Right hindlimb (tissue), 1 donor: ENCODE measurements at regions not wholly inside any gene's neighbourhood (a gene's known extent, or its start where the extent isn't known, plus 50 kb on each side); places are given as distances from the start of the nearest gene placed in this dataset.
"Not testable (repeated sequence)": the region's sequence is repeated elsewhere in the genome, so short reads cannot be mapped to it uniquely, and the experiment has no call there.

Source experiments
- DNase-seq: peaks from one replicate; pipeline ENCODE4 v3.0.0-alpha.2; 2018

DNA sequence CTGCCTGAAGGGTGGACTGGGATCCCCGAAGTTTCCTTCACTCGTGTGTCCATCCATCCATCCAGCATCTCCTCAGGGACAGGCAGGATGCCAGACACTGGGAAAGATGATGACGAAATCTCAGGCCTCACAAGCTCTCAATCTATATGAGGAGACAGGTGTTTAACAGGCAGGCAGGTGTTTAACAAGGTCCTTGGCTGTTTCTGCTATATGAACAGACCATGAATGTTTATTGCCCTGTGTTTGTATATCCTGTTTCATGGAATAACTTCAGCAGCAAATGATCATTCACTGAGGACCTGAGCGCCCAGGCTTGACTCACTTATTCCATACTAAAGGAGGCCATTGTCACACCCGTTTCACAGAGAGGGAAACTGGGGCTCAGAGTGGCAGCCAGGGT, 685.8 kb upstream of the HS6ST1 start:
- DNase-seq, result no peak

GRCh38 chr2:129004940-129005490, 686.3 kb upstream of the HS6ST1 start:
- no peak for DNase-seq

GRCh38 chr2:129006135-129006886, 687.6 kb upstream of the HS6ST1 start:
- no peak for DNase-seq

DNA sequence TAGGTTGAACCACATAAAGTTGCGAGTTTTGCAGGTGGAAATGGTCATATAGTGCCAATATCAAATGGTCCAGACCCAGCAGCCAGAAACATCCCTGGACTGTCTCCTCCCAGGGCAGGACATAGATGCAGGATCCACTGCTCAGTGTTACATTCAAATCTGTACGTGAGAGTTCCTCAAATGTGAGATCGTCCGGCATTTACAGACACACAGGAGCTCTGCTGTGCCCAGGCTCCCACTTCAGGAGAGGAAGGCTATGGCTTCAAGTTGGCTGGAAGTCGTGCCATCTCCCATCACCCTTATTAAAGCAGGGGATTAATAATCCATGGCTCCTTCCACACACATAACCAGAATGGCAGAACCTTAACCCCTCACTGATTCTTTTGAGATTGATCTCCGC, 688.2 kb upstream of the HS6ST1 start:
- DNase-seq, result no peak

DNA sequence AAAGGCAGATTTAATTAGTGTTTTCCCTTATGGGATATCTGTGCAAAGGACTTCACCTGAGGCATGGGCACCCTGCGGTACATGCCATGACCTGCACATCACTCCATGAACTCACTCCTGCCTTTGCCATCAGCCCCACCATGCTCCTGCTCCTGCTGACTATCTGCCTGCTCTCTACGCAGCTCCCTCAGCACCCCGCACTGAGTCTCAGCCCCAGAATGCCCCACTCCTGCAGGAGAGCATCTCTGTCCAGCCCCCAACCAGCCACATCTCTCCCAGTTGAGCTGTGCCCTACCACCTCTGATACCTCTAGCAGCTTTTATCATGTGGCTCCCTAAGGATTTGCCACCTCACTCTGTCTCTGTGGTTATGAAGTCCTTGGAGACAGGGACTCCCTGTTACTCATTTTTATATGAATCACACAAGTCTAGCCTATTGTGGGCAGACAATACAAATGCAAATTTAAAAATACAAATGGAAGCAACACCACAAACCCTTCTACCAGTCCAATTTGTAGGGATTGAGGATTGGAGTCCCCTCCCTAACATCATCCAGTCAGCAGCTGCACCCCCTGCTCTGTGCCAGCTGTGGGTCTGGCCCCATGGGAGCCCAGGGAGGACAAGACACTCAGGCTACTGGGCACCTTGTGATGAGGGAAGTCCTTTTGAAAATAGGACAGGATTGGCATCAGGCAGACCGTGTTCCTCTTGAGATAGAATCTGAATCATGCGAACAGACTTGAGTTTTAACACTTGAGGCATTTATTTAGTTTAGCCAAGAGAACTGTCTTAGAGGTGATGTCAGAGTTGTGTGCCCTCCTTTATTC, 689.6 kb upstream of the HS6ST1 start:
- no peak for DNase-seq

- DNase-seq, result no peak
Observed at GRCh38 chr2:129008881-129009554, 690.4 kb upstream of the HS6ST1 start.

GRCh38 chr2:129009555-129010146, 691.0 kb upstream of the HS6ST1 start:
- DNase-seq, result no peak

DNA sequence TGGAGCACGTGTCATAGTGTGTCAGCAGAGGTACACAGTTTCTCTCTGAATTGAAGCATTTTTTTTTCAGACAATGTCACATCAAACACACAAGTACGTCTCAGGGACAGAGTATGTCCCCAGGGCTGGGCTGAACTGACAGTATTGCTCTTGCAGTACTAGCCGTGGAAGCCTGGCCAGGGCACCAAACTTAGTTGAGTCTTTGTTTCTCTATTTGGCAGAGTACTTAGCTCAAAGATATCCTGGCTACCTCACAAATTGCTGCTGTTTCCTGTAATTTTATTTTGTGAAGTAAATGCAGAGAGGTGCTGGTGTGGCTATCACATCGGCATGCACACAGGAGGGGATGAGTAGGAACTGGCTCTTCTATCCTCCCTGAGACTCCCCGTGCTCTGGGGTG, 691.6 kb upstream of the HS6ST1 start:
- no peak for DNase-seq

DNA sequence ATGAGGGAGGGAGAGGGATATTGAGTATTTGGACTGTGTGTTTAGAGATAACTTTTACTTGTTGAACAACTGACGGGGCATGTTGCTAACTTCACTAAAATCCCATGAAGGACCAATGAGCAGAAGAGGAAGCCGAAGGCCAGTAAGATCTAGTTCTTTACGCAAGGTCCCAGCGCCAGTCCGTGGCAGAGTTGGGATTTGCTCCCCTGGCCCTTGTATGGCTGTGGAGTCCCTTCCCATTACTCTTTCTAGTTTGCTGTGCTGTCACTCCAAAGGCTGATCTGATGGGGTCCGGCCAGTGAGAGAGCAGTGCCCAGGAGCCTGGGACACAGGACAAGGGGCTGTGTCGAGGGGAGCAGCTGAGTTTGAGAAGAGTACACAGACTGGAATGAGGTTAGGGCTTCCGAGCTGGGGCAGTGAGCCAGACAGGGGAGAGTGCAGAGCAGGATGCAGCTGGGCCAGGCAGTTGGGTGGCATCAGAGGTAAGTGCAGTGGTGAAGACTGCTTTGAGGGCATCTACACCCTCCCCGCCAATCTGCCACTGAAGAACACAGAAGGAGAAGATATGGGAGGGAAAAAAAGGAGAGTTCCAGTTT, 692.9 kb upstream of the HS6ST1 start:
- DNase-seq, result no peak

DNA sequence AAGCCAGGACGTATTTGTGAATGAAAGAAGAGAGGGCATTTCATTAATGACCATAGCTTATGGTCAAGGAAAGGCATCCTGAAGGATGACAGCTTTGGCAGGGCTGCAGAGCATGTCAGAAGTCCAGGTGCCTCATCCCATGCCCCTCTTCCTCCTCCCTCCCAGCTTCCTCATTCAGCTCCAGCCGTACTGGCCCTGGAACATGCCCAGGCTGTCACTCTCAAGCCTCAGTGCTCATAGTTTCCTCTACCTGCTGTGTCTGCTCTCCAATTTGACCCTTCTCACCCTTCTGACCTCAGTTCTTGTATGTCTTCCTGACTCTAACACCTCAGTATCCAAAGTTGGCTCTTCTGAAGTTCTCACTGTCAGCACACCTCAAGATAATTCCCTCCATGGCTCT, 695.8 kb upstream of the HS6ST1 start:
- DNase-seq, result no peak

- no peak for DNase-seq
Observed at GRCh38 chr2:129015397-129016285, 697.0 kb upstream of the HS6ST1 start.

DNA sequence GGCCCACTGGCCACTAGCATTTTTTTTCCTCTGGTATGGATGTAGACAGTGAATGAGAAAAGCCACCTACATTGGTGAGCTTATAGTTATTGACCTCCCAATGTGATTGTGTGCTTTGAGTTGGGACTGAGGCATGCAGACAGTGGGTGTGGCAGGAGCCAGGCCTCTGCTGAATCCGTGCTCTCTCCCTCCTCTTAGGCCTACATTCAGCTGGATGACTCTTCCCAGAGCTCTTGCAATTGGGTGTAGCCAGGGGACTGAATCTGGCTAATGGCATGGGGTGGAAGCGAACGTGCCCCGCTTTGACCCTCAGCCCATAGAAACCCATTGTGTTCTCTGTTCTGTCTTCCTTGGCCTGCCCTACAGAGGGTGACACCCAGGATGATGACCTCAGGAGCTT, 698.3 kb upstream of the HS6ST1 start:
- DNase-seq, result no peak

DNA sequence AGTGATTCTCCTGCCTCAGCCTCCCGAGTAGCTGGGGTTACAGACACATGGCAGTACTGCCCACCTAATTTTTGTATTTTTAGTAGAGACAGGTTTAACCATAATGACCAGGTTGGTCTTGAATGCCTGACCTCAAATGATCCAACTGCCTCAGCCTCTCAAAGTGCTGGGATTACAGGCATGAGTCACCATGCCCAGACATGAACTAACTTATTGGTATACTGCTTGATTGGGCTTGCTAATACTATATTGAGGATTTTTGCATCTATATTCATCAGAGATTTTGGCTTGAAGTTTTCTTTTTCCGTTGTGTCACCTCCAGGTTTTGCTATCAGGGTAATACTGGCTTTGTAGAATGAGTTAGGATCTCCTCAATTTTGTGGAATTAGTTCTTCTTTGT, 706.1 kb upstream of the HS6ST1 start:
- DNase-seq, result no peak

DNA sequence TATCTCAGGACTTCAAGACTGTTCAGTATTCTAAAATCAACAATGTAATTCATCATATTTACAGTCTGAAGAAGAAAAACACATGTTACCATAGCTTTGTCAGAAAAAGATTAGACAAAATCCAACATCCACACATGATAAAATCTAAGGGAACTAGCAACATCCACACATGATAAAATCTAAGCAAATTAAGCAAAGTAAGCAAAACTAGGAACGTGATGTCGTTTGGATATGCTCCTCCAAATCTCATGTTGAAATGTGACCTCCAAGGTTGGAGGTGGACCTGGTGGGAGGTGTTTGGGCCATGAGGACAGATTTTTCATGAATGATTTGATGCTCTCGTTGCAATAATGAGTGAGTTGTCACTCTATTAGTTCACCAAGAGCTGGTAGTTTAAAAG, 717.3 kb upstream of the HS6ST1 start:
- no peak for DNase-seq

GRCh38 chr2:129043677-129044076, 725.0 kb upstream of the HS6ST1 start:
- not testable (repeated sequence) for DNase-seq

DNA sequence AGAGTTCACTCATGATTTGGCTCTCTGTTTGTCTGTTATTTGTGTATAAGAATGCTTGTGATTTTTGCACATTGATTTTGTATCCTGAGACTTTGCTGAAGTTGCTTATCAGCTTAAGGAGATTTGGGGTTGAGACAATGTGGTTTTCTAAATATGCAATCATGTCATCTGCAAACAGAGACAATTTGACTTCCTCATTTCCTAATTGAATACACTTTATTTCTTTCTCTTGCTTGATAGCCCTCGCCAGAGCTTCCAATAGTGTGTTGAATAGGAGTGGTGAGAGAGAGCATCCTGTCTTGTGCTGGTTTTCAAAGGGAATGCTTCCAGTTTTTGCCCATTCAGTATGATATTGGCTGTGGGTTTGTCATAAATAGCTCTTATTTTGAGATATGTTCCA, 727.8 kb upstream of the HS6ST1 start:
- DNase-seq, result not testable (repeated sequence)

- no peak for DNase-seq
Observed at GRCh38 chr2:129050101-129050500, 731.4 kb upstream of the HS6ST1 start.

- DNase-seq, result no peak
Observed at GRCh38 chr2:129055242-129055641, 736.6 kb upstream of the HS6ST1 start.

DNA sequence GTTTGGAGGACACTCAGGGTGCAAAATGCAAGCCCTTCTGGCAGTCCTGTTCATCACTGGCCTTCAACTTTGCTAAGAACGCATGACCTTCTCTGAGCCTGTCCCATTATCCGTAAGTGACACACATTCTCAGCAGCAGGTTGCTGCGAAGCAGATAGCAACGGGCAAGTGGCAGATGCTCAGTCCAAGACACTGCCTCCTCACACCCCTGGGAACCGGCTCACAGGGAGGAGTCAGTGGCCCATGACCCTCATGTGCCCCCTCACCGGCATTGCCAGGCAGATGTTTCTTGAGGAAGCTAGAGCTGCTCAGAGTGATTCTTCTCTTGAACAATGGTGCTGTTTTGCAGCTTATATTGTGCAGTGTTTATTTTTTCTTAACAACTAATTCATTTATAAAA, 737.2 kb upstream of the HS6ST1 start:
- no peak for DNase-seq

DNA sequence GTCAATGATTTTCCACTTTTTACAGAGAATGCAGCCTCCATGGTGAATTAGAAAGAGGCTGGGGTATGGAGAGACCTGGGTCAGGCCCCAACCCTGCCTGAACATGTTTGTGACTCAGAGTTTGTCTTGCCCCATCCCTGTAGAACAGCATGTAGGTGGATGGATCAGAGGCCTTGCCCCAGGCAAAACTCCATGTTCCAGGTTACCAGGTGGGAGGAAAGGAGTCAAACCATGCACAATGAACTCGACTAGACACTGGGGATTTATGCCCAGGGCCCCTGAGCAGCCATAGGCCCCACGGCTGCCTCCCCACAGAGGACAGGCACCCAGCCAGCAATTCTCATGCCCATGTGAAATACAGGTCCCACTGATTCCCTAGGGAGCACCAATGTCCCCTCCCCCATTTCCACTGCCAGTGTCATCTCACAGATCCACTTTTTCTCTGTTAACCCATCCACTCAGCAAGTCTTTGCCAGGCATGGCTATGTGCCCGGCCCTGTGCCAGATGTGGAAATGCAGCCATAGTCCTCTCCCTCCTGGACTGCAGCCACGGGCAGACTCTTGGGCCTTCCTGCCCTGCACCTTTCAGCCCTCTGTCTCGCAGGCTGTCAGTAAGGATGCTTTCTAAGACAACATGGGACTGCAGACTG, 737.8 kb upstream of the HS6ST1 start:
- no peak for DNase-seq

DNA sequence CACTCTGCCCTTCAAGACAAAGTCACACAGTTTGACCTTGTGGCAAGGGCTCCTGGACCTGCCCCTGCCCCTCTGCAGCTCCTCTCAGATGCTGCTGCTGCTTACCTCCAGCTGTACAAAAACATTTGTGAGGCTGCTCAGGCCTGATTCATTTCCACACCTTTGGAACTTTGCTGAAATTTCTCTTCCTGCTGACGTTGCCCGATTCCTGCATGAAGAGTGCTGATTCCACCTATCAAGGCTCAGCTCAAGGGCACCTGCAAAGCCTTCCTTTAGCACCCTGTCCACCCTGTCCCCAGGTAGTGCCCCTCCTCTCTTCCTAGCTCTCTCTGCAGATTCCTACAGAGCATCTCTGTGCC, 738.3 kb upstream of the HS6ST1 start:
- no peak for DNase-seq
